ENCODE measurements at regions not wholly inside any gene's neighbourhood (a gene's known extent, or its start where the extent isn't known, plus 50 kb on each side); places are given as distances from the start of the nearest gene placed in this dataset.

DNA sequence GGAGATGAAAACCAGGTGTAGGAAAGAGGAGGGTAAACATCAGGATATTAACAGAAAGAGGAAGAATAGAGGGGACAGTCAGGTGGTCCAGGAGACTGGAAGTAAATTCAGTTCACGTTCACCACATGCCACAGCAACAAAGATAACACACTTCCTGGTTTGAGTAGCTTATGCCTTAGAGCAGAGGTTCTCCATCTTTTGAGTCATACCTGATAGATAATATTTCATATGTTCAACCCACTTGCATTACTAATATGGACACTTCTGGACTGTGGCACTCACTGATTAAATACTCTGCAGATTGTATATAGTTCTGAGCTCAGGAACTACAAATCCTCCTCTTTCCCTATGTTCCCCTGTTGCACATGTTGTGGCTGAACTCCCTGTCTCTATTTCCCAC, 179.9 kb upstream of the NR3C1 start:
- TF ChIP-seq, protein P1, sequence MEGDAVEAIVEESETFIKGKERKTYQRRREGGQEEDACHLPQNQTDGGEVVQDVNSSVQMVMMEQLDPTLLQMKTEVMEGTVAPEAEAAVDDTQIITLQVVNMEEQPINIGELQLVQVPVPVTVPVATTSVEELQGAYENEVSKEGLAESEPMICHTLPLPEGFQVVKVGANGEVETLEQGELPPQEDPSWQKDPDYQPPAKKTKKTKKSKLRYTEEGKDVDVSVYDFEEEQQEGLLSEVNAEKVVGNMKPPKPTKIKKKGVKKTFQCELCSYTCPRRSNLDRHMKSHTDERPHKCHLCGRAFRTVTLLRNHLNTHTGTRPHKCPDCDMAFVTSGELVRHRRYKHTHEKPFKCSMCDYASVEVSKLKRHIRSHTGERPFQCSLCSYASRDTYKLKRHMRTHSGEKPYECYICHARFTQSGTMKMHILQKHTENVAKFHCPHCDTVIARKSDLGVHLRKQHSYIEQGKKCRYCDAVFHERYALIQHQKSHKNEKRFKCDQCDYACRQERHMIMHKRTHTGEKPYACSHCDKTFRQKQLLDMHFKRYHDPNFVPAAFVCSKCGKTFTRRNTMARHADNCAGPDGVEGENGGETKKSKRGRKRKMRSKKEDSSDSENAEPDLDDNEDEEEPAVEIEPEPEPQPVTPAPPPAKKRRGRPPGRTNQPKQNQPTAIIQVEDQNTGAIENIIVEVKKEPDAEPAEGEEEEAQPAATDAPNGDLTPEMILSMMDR (IDR thresholded peaks at IDR 0.05): no peak
- TF ChIP-seq EP300 (IDR thresholded peaks at IDR 0.05): no peak
